ENCODE measurements at regions not wholly inside any gene's neighbourhood (a gene's known extent, or its start where the extent isn't known, plus 50 kb on each side); places are given as distances from the start of the nearest gene placed in this dataset.

DNA sequence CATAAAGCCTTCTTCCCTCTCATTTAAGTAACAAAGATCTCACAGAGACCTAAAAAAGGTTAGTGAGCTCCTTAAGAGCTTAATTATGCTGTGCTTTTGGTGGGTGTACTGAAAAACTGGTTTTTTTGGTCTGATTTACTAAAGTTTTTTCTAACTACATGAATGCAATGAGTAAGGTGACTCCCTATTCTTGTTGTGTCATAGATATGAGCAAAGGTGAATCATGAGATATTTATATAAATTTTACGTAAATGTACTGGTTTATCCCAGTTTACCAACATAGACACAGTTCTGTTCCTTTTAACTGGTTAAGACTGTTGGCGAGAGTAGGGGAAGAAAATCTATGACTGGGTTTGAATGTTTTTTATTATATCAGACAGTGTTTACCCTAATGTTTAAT lies 250.5 kb downstream of the NR2F1-AS1 start:
- no peaks in the 10 kb centered on the region for H3K4me1 Mint-ChIP-seq (ENCODE audit: low read depth)
- no peak overlapping the region for H3K4me3 Mint-ChIP-seq
- no peaks in the 10 kb centered on the region for H3K27me3 Mint-ChIP-seq
- no peak overlapping the region for H3K27ac Mint-ChIP-seq
- no peaks in the 10 kb centered on the region for H3K36me3 Mint-ChIP-seq
- H3K9me3 Mint-ChIP-seq (ENCODE audit: low read depth) = no peaks in the 10 kb centered on the region

DNA sequence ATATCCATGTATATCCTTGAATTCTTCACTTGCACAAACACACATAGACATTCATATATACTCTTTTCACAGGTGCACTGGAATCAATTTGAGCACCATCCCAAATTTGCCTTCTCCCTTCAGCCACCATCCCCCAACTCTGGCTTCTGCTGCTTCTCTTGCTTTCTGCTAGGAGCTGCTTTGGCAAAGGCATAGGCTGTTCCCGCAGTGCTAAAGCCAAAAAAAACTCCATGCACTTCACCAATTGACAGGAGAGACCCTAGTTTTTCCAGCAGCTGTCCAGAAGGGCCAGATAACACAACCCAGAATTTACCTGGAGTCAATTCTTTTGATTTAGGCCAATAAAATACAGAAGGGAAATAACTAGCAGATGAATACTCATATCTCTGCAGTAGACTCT lies 251.3 kb downstream of the NR2F1-AS1 start:
- Mint-ChIP-seq H3K4me3 (no peak overlapping the region), H3K4me1 (ENCODE audit: low read depth) (no peaks in the 10 kb centered on the region), H3K36me3 (no peaks in the 10 kb centered on the region), H3K9me3 (ENCODE audit: low read depth) (no peaks in the 10 kb centered on the region), H3K27me3 (no peaks in the 10 kb centered on the region), H3K27ac (no peak overlapping the region)

DNA sequence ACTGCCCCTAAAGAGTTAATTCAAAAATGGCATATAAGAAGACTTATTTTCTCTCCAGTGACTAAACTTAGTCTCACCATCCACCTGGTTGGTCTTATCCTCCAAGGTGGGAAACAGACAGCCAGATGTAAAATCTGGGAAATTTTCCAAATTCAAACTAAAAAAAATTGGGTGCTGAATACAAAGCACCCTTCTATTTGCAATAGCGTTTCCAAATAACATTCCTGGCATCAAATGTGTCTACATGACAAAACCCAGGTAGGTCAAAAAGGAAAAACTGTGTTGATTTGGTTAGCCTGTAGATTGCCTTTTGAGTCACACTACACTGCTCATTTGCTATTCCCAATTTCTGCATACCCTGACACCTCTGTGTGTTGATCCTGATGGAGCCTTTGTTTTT lies 252.2 kb downstream of the NR2F1-AS1 start:
- no peaks in the 10 kb centered on the region for H3K36me3 Mint-ChIP-seq

DNA sequence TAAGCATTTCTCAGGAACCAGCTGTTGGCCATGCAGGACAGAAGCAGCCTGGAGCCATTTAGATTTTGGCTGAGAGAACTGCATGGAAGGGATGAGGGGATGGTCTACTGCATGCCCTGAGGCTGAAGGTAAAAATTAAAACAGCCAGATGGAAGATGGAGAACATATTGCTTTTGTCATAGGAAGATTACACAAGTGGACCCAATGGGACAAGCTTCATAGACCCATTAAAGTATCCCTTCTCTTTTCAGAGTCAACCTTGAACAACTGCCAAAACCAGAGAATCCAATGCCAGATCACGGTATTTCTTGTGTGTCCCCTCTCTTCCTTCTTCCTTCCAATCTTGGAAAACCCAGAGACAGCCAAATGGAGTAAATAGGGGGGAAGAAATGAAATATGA lies 253.4 kb downstream of the NR2F1-AS1 start:
- Mint-ChIP-seq H3K27me3 (no peaks in the 10 kb centered on the region), H3K36me3 (no peaks in the 10 kb centered on the region), H3K27ac (no peak overlapping the region), H3K9me3 (ENCODE audit: low read depth) (no peaks in the 10 kb centered on the region), H3K4me1 (ENCODE audit: low read depth) (no peaks in the 10 kb centered on the region), H3K4me3 (no peak overlapping the region)

More for the DNA sequence above, 252.2 kb downstream of the NR2F1-AS1 start:
- H3K27me3 Mint-ChIP-seq = no peaks in the 10 kb centered on the region
- no peaks in the 10 kb centered on the region for H3K9me3 Mint-ChIP-seq (ENCODE audit: low read depth)
- no peak overlapping the region for H3K4me3 Mint-ChIP-seq
- H3K4me1 Mint-ChIP-seq (ENCODE audit: low read depth) = no peaks in the 10 kb centered on the region
- H3K27ac Mint-ChIP-seq = no peak overlapping the region

- H3K9me3 Mint-ChIP-seq (ENCODE audit: low read depth) = no peaks in the 10 kb centered on the region
Observed at GRCh38 chr5:93325946-93326345, 255.1 kb downstream of the NR2F1-AS1 start.

DNA sequence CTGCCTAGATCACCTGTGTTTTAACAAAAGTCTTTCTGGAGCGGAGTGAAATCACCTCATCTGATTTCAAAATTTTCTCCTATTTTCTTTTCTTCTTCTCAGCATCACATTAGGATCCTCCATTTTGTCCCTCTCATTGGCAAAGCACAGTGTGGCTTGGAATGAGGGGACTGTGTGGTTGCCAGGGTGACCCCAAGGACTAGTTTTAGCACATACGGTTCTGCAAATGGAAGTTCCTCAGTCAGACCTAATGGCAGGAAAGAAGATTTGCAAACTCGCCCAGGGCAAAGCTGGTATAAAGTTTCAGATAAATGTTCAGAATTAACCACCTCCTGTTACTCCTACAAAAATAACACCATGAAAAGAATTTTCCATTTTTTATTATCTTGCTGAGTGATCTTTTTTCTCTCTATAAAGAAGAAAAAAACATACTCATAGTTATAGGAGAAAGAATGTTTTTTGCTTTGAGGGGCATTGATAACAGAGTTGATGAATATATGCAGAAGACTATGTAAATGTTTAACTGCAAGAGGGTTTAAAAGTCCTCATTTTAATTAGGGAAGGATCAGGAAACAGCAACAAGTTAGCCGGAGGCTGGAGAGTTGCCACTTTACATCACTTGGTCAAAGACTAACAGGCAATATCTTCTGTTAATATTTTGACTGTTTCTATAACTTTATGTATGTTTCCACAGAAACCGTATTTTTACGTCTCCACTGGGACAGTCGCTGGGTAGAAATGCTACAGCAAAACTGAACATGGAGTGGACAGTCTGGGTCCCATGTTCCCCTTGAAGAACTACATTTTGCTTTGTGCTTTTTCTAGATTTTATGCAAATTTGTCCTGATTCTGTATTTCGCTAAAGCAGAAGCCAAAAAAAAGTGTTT lies 257.8 kb downstream of the NR2F1-AS1 start:
- Mint-ChIP-seq H3K27me3 (no peaks in the 10 kb centered on the region), H3K4me1 (ENCODE audit: low read depth) (no peaks in the 10 kb centered on the region), H3K36me3 (no peaks in the 10 kb centered on the region), H3K4me3 (no peak overlapping the region), H3K9me3 (ENCODE audit: low read depth) (no peaks in the 10 kb centered on the region), H3K27ac (no peak overlapping the region)

More at GRCh38 chr5:93325946-93326345, 255.1 kb downstream of the NR2F1-AS1 start:
- Mint-ChIP-seq H3K27ac (no peak overlapping the region), H3K36me3 (no peaks in the 10 kb centered on the region), H3K4me1 (ENCODE audit: low read depth) (no peaks in the 10 kb centered on the region), H3K4me3 (no peak overlapping the region), H3K27me3 (no peaks in the 10 kb centered on the region)

GRCh38 chr5:93320920-93321445 lies 260.0 kb downstream of the NR2F1-AS1 start:
- Mint-ChIP-seq H3K4me1 (ENCODE audit: low read depth) (no peaks in the 10 kb centered on the region), H3K27me3 (no peaks in the 10 kb centered on the region), H3K9me3 (ENCODE audit: low read depth) (no peaks in the 10 kb centered on the region), H3K4me3 (no peak overlapping the region), H3K27ac (no peak overlapping the region), H3K36me3 (no peaks in the 10 kb centered on the region)

GRCh38 chr5:93313672-93314071 lies 267.3 kb downstream of the NR2F1-AS1 start:
- Mint-ChIP-seq H3K36me3 (no peaks in the 10 kb centered on the region), H3K27me3 (no peaks in the 10 kb centered on the region), H3K4me3 (no peak overlapping the region), H3K4me1 (ENCODE audit: low read depth) (no peaks in the 10 kb centered on the region), H3K9me3 (ENCODE audit: low read depth) (peaks cover 4% of the 10 kb centered on the region), H3K27ac (no peak overlapping the region)

- Mint-ChIP-seq H3K27me3 (peaks cover 2% of the 10 kb centered on the region), H3K9me3 (ENCODE audit: low read depth) (peaks cover 4% of the 10 kb centered on the region), H3K4me1 (ENCODE audit: low read depth) (no peaks in the 10 kb centered on the region), H3K4me3 (no peak overlapping the region), H3K36me3 (no peaks in the 10 kb centered on the region), H3K27ac (no peak overlapping the region)
Observed at GRCh38 chr5:93311881-93312280, 269.1 kb downstream of the NR2F1-AS1 start.

DNA sequence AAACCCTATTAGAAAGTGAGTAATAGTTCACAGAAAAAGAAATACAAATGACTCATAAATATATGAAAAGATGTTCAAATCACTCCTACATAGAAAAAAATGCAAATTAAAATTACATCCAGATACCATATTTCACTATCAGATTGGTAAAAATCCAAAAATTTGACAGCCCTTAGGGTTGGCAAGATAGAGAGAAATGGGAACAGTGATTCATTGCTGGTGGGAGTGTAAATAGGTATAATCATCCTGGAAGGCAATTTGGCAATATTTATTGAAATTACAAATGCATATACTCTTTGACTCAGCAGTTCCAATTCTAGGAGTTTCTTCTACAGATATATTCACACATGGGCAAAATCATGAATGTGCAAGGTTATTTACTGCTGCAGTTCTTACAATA lies 273.5 kb downstream of the NR2F1-AS1 start:
- Mint-ChIP-seq H3K4me3 (no peak overlapping the region), H3K36me3 (no peaks in the 10 kb centered on the region), H3K27me3 (peaks cover 4% of the 10 kb centered on the region), H3K4me1 (ENCODE audit: low read depth) (no peaks in the 10 kb centered on the region), H3K27ac (no peak overlapping the region), H3K9me3 (ENCODE audit: low read depth) (no peaks in the 10 kb centered on the region)

GRCh38 chr5:93305984-93306383 lies 275.0 kb downstream of the NR2F1-AS1 start:
- H3K27me3 Mint-ChIP-seq = peaks cover 6% of the 10 kb centered on the region
- no peaks in the 10 kb centered on the region for H3K36me3 Mint-ChIP-seq
- no peaks in the 10 kb centered on the region for H3K9me3 Mint-ChIP-seq (ENCODE audit: low read depth)
- no peak overlapping the region for H3K4me3 Mint-ChIP-seq
- H3K4me1 Mint-ChIP-seq (ENCODE audit: low read depth) = no peaks in the 10 kb centered on the region
- no peak overlapping the region for H3K27ac Mint-ChIP-seq

DNA sequence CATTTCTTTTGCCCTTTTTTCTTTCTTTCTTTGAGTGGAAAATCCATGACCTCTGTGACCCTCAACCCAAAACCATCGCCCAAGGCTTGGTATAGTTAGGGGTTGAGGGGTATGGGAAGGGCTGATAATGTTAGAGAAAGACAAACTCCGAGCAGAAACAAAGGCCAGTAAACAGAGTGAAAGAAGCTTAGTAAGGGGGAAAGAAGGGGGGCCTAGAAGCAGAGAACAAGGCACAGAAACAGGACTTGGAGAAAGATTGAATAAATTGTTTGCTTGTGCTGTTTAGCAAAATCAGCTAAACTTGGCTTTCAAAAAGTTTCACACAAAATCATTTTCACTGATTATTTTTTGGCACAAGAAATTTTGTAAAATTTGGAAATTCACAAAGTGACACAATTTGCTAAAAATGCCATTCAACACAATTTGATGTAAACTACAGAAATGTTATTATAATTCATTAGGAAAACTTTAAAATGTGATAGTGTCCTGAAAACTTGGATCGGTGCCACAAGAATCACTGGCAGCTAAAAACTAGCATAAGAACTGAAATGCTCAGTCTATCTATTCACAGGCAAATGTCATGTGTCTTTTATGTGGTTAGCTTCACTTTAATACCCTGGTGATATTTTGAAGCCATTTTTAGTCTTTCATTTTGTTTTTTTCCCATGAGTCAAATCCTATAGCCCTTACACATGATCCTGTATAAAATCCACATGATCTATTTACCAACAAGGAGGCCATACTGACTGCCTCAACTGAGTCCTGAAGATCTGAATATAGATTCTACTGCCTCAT lies 276.4 kb downstream of the NR2F1-AS1 start:
- no peaks in the 10 kb centered on the region for H3K4me1 Mint-ChIP-seq (ENCODE audit: low read depth)
- H3K27ac Mint-ChIP-seq = no peak overlapping the region
- no peaks in the 10 kb centered on the region for H3K9me3 Mint-ChIP-seq (ENCODE audit: low read depth)
- H3K4me3 Mint-ChIP-seq = no peak overlapping the region
- peaks cover 6% of the 10 kb centered on the region for H3K27me3 Mint-ChIP-seq
- no peaks in the 10 kb centered on the region for H3K36me3 Mint-ChIP-seq

DNA sequence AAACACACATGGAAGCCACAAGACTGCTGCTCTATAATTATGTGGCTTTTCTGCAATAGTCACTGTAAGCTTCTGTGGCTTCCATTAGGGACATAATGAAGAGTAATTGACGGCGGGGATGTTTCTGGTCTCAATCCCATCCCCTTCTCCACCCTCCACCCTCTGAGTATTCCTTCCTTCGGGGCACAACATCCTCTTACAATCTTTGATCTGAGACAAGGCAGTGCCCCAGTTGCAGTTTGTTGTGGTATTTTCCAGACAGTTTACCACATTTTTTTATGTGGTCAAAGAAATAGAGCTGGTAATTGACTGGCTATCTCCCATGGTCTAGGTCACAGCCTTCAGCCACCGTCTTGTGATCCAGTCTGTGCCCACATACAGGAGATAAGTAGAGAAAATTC lies 277.7 kb downstream of the NR2F1-AS1 start:
- H3K27ac Mint-ChIP-seq = no peak overlapping the region
- no peak overlapping the region for H3K4me3 Mint-ChIP-seq
- peaks cover 4% of the 10 kb centered on the region for H3K27me3 Mint-ChIP-seq
- no peaks in the 10 kb centered on the region for H3K4me1 Mint-ChIP-seq (ENCODE audit: low read depth)
- no peaks in the 10 kb centered on the region for H3K9me3 Mint-ChIP-seq (ENCODE audit: low read depth)
- no peaks in the 10 kb centered on the region for H3K36me3 Mint-ChIP-seq

- H3K4me1 Mint-ChIP-seq (ENCODE audit: low read depth) = no peaks in the 10 kb centered on the region
- no peaks in the 10 kb centered on the region for H3K36me3 Mint-ChIP-seq
- H3K27me3 Mint-ChIP-seq = peaks cover 4% of the 10 kb centered on the region
- H3K4me3 Mint-ChIP-seq = no peak overlapping the region
- no peak overlapping the region for H3K27ac Mint-ChIP-seq
- no peaks in the 10 kb centered on the region for H3K9me3 Mint-ChIP-seq (ENCODE audit: low read depth)
Observed at GRCh38 chr5:93302711-93303110, 278.3 kb downstream of the NR2F1-AS1 start.

DNA sequence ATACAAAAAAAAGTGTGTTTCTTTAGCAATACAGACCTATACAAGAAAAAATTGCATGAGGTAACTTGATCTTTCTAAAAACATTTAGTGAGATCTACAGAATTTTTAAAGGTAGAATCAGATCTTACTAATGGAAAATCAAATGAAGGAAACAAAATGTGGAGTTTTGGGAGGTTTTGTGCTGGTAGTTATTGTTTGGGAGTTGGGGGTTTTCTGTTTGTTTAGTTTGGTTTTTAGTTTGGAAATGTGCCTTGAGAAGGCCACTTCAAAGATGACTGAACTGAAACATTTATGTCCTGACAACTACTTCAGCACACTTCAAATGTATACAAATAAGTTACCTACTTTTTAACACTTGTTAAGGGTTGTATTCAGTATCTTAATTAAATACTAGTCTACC lies 280.1 kb downstream of the NR2F1-AS1 start:
- H3K36me3 Mint-ChIP-seq = no peaks in the 10 kb centered on the region
- H3K9me3 Mint-ChIP-seq (ENCODE audit: low read depth) = no peaks in the 10 kb centered on the region
- H3K27me3 Mint-ChIP-seq = peaks cover 4% of the 10 kb centered on the region
- no peak overlapping the region for H3K4me3 Mint-ChIP-seq
- no peaks in the 10 kb centered on the region for H3K4me1 Mint-ChIP-seq (ENCODE audit: low read depth)
- no peak overlapping the region for H3K27ac Mint-ChIP-seq
